NCI-H345 treated with DMSO at 0.1 percent for 48 hours (cell line): ENCODE measurements at regions not wholly inside any gene's neighbourhood (a gene's known extent, or its start where the extent isn't known, plus 50 kb on each side); places are given as distances from the start of the nearest gene placed in this dataset.
"Not testable (repeated sequence)": the region's sequence is repeated elsewhere in the genome, so short reads cannot be mapped to it uniquely, and the experiment has no call there.

Source experiments
- DNase-seq: peaks from one replicate; lab custom pipeline; 2025; ENCODE audit not compliant: unreplicated experiment; lab: John Stamatoyannopoulos, UW

DNA sequence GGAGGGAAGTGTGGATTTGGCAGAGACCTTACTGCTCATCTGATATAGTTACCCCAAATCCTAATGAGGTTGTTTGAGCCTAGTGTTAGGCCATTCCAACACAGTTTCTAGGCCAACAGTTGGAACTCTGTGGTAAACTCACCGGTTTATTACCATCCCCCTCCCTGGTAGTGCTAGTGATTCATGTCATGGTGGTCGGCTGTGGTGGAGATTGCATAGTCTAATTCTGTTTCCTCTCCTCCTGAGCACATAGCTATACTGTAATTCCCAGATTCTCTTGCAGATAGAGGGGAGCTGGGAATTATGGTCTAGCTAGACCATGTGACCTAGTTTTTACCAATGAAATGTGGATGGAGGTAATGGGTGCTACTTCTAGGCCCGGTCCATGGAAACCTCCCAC, 123.7 kb upstream of the KIF26B start:
- DNase-seq, result no peak

DNA sequence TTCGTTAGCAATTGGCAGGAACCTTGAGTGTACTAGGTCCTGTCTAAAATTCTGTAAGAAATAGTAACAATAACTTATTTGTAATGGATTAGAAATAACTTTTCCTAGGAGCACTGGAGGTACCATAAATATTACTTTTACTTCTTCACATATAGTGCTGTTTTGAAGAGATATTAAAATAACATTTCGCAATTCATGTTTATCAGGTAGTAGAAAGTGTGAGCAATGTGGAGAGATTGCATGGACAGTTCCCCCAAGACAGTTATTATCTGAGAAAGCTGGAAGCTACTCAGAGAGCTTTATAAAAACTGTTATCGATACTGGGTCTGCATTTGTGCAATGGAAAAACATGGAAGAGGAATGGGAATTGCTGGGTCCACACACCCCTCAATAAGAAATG, 128.5 kb upstream of the KIF26B start:
- no peak for DNase-seq

DNA sequence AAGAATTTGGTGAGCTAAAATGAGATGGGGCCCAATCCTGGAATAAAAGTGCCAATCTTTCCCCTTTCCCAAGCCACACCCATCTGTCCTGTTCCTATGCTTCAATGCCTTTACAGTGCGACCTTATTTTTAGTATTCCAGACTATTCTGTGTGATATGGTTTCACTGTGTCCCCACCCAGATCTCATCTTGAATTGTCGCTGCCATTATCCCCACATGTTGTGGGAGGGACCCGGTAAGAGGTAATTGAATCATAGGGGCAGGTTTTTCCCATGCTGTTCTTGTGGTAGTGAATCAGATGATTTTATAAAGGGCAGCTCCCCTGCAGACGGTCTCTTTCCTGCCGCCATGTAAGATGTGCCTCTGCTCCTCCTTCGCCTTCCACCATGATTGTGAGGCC, 129.3 kb upstream of the KIF26B start:
- no peak for DNase-seq

DNA sequence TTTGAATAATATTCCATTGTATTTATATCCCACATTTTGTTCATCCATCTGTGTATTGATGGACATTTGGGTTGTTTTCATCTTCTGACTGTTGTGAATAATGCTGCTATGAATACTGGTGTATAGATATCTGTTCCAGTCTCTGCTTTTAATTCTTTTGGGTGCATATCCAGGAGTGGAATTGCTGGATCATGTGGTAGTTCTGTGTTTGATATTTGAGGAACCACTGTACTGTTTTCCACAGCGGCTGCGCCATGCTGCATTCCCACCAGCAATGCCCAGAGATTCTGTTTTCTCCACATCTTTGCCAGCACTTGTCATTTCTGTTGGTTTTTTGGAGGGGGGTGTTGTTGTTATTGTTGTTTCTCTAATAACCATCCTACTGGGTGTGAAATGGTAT, 131.6 kb upstream of the KIF26B start:
- no peak for DNase-seq

DNA sequence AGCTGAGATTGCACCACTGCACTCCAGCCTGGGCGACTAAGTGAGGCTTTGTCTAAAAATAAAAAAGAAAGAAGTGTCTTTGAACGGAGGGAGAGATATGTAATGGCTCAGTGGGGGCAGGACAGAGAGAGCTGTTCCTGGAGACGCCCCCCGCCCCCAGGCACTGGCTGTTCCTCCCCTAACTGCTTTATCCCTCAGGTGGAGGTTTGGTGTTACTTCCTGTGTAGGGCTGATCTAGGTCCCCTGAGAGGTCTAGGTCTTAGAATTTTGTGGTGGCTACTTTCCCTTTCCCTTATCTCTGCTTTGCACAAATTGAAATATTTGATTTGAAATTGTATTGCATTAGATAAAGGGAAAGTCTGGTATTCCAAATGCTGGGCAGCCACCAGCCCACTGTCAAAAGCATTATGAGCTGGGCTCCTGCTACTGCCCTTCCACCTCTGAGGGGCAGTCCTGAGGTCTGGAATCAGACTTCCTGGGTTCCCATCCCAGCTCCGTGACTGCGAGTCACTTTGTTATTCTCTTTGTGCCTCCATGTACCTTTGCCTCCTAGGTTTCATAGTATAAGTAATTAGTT, 134.8 kb upstream of the KIF26B start:
- DNase-seq, result no peak

DNA sequence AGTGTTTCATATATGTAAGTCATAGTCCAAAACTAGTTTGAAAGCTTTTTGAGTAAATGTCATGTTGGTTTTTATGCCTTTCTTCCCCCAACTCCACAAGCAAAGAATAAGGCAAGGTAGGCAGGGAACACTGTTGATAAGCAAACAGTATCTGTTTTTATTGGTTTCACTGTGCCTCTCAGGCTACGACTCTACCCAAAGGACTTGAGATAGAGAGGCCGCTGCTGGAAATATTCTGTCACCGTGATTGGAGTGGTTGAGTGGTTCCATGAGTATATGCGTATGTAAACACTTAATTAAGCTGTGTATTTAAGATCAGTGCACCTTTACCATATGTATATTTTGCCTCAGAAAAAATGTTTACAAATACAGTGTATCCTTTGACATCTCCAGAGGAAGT, 138.1 kb upstream of the KIF26B start:
- peak; percentile 55 for DNase-seq

DNA sequence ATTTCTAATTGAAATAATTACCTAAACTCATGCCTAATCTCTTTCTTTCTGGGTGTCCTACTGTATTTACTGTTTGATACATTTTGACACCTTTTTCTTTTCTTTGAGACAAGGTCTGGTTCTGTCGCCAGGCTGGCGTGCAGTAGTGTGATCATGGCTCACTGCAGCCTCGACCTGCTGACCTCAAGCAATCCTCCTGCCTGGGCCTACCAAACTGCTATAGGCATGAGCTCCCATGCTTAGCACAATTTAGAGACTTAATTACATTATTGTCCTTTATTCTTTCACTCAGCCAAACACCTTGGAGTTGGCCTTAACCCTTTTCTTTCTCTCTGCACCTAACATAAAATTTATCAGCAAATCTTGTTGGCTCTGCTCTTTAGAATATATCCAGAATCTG, 139.8 kb upstream of the KIF26B start:
- DNase-seq, result no peak

DNA sequence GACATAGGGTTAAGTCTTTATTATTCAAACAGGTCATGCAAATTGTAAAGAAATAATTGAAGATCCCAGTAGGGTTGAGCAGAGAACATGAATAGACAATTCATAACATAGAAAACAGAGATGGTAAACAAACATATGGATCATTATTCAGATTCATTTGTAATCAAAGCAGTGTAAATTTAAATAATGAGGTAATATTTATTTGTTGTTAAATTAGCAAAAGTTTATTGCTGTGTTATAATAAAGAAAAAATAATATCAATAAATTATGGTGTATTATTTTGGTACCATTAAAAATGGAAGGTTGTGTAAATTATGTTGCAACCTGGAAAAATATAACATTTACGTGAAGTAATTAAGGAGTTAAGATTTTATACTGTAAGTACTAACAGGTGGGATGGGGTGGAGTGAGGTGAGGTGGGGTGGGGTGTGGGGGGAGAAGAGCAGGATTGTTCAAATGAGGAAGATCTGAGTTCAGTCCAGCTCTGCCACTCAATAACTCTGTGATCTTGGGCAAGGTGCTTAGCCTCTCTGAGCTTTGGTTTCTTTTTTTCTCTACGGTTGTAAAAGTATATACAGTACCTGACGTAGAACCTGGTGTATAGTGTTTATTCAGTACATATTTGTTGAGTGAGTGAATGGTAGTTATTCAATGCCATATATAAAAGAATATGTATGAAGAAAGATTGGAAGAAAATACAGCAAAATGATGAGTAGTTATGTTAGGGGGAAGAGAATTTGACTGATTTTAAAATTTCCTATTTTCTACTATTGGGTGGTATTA, 140.3 kb upstream of the KIF26B start:
- no peak for DNase-seq

DNA sequence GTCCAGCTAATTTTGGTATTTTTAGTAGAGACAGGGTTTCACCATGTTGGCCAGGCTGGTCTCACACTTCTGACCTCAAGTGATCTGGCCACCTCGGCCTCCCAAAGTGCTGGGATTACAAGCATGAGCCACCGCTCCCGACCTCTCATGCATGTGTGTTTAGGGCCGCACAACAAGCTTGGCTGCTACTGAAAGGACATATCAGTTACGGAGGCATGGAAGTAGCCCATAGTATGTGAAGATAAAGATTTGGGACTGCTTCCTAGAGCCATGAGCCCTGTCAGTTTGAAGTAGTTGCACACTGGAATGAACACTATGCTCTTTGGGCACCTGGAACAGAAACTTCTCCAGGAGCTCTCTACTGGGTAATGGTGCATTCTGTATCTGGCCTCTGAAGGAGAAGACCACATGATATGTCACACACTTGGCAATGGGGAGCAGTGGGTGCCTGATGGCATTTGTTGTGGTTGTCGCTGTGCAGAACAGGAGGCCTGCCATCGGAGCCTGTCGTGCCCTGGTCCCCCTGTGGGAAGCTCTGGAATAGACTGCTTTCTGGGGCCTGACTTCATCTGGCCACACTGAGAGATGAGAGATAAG, 144.7 kb upstream of the KIF26B start:
- DNase-seq, result no peak

DNA sequence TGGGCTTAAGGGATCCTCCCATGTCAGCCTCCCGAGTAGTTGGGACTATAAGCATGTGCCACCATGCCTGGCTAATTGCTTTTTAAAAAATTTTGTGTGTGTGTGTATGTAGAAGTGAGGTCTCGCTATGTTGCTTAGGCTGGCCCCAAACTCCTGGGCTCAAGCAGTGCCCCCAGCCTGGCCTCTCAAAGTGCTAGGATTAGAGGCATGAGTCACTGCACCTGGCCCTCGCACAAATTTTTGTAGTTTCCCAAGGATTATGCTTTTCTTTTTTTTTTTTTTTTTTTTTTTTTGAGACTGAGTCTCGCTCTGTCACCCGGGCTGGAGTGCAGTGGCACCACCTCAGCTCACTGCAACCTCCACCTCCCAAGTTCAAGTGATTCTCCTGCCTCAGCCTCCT, 144.4 kb upstream of the HNRNPU start:
- DNase-seq, result no peak

DNA sequence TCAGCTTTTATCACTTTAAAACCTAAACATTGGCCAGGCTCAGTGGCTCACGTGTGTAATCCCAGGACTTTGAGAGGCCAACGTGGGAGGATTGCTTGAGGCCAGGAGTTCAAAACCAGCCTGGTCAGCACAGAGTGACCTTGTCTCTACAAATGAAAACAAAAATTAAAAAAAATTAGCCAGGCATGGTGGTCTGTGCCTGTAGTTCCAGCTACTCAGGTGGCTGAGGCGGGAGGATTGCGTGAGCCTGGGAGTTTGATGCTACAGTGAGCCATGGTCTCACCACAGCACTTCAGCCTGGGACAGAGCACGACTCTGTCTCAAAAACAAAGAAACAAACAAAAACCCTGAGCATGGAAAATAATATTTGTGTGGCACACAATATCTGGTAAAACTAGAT, 143.5 kb upstream of the HNRNPU start:
- DNase-seq, result no peak

DNA sequence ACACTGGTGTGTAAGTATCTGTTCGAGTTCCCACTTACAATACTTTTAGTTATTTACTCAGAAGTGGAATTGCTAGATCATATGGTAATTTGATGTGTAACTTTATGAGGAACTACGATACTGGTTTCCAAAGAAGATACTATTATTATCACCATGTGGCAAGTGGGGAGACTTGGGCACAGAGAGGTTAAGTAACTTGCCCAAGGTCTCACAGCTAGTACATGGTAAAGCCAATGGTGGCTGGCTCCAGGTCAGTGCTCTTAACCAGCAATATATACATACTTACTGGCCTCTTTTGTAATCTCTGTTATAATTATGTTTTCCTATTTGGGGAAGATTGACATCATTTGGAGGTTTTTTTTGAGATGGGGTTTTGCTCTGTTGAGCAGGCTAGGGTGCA, 138.9 kb upstream of the HNRNPU start:
- DNase-seq, result no peak

DNA sequence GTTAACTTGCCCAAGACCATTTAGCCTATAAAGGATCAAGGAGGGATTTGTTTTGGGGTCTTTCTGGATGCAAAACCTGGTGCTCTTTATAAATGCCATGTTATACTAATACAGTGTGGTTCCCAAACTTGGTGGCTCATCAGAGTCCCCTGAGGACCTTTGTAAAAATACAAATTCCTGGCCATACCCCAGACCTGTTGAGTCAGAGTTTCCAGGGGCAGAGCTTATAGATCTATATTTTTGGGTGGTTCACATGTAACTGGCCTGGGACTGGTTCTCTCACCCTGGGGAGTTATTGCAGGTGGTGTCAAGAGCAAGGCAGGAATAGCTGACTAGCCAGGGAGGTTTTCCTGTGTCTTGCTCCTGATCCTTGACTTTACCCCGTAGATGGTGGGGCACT, 136.9 kb upstream of the HNRNPU start:
- DNase-seq, result no peak

DNA sequence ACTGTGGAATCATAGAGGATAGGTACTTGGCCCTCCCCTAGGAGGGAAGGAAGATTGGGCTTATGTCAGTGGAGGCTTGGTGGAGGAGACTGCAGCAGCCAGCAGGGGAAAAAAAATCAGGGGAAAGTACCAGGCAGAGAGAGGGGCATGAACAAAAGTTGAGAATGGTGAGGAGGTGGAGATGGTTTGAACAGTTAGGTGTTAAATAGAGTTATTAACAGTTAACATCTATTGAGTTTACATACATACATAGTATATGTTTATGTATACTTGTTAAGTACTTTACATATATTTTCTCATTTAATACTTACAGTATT, 136.5 kb upstream of the HNRNPU start:
- DNase-seq, result no peak

DNA sequence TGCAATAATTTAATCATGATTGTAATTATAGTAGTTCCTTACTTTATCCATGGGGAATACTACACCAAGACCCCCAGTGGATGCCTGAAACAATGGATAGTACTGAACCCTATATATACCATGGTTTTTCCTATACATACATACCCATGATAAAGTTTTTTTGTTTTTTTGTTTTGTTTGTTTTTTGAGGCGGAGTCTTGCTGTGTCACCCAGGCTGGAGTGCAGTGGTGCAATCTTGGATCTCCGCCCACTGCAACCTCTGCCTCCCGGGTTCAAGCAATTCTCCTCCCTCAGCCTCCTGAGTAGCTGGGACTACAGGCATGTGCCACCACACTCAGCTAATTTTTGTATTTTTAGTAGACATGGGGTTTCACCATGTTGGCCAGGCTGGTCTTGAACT, 135.3 kb upstream of the HNRNPU start:
- DNase-seq, result not testable (repeated sequence)

DNA sequence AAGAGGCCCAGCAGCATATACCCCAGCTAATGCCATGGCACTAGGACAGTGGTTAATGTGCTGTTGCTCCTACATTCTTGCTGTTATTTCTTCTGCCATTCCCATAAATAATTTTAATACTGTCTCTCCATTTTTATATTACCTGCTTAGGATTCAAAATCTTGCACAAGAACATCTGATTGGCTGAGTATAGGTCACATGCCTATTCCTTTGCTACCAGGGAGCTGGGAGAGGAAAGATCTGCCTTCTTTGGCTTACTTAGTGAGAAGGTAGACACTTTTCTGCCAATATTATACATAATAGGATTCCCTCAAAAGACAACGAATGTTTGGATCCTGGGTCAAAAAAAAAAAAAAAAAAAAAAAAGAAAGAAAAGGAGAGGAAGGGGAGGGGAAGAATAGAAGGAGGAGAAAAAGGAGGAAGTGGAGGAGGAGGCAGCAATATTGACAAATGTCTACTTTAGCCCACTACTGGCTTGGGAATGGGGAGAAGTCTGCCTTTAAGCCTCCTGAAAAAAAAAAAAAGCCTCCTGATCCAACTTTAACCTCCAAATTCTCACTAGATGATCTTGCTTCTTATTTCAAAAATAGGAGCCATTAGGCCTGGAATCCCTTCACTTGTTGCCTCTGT, 134.5 kb upstream of the HNRNPU start:
- no peak for DNase-seq

DNA sequence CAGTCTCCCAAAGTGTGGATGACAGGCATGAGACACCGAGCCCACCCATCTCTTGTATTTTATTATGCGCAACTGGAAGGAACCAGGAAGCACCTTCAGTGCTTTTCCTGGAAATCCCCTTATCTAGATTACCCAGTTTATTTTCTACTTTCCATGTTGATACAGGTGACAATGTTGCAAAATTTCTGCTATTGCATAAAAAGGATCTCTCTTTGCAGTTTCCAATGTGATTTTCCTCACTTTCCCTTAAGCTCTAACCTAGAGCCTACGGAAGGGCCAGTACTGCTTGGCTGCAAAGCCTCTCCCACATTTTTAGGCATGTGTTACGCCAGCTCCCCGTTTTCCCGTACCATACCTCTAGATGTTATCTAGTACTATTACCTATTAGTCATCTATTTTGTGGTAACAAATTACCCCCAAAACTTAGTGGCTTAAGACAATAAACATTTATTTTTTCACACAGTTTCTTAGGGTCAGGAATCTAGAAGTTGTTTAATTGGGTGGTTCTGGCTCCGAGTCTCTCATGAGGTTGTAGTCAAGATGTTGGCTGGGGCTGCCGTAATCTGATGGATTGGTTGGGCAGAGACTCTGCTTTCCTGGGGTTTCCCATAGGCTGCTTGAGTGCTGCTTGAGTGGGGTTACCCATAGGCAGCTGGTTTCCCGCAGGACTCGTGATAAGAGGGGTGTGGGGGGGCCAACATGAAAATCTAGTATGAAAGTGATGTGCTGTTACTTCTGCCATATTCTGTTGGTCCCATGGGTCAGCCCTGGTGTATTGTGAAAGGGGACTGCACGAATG, 131.5 kb upstream of the HNRNPU start:
- no peak for DNase-seq

DNA sequence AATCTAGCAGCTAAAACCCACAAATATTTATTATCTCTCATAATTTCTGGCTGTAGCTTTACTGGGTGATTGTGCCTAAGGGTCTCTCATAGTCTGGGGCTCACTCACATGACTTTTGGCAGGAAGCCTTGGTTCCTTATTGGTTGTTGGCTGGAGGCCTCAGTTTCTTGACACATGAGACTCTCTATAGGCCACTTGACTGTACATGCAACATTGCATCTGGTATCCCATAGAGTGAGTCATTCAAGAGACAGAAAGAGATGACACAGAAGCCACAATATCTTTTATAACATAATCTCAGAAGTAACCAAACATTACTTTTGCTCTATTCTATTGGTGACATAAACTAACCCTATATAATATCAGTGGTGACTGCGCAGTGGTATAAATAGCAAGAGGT, 128.5 kb upstream of the HNRNPU start:
- DNase-seq, result no peak

DNA sequence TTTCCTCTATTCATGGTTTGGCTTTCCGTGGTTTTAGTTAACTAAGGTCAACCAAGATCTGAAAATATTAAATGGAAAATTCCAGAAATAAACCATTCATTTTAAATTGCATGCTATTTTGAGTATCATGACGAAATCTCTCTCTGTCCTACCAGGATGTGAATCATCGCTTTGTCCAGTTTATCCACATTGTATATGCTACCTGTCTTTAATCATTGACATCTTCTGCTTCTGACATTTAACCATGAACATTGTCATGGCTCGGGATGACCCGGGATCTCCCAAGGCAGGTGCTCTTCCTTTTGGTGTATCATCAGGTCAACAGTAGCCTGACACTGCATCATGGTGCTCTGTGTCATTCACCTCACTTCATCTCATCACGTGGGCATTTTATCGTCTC, 125.5 kb upstream of the HNRNPU start:
- no peak for DNase-seq

DNA sequence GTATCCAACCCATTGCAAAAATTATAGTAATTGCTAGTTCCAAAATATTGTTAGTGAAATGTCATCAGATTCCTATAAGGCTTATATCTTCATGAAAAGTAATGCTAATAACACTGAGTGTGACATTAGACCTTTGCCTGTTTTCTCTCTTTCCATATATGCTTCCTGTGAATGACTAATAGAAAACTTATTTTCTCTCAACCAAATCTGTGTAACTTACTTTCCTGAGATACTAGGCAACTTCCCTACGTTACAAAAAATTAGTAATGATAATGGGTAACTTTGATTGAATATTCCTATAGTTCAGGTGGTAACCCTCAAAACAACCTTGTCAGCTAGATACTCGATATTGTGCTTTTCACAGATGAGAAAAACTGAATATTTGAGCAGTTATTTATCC, 124.2 kb upstream of the HNRNPU start:
- DNase-seq, result no peak

DNA sequence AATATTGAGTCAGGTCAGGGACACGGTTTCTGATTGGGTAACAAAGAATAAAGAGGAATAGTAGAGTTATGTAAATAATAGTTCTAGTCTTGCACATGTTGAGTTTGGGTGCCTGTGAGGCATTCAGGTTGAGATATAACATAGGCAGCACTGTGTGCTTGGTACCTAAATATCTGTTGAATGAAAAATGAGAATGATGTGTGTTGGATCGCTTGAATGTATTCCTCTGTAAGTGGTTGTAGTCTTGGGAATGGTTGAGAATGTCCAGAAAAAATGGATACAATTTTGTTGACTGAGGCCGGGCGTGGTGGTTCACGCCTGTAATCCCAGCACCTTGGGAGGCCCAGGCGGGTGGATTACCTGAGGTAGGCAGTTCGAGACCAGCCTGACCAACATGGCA, 116.3 kb upstream of the HNRNPU start:
- no peak for DNase-seq

DNA sequence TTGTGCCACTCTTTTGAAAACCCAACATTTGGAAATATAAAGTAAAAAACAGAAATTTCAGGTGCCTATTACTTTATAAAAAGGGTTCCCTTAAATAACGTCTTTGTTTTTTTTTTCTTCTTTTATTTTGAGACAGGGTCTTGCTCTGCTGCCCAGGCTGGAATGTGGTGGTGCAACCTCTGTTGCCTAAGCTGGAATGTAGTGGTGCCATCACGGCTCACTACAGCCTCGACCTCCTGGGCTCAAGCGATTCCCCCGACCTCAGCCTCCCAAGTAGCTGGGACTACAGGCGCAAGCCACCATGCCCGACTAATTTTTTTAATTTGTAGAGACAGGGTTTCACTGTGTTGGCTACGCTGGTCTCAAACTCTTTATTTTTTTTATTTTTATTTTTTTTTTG, 110.2 kb upstream of the HNRNPU start:
- no peak for DNase-seq
